ENCODE measurements at regions not wholly inside any gene's neighbourhood (a gene's known extent, or its start where the extent isn't known, plus 50 kb on each side); places are given as distances from the start of the nearest gene placed in this dataset.

GRCh38 chr4:187664011-187664410 lies 331.6 kb upstream of the ZFP42 start:
- no peaks in the 10 kb centered on the region for H3K4me1 ChIP-seq (ENCODE audit: insufficient read depth, low read length)
- no peaks in the 10 kb centered on the region for H4K20me1 ChIP-seq (ENCODE audit: insufficient read depth, low read length)
- H3K9me3 ChIP-seq (ENCODE audit: low read length) = peaks cover 13% of the 10 kb centered on the region; the same call in 1 of the 2 replicates
- in situ Hi-C loops (cut with HindIII; ENCODE audit: extremely low pct_ligation_motif_present, low pct_unique_long_range_greater_than_20kb) (no loop called here), intact Hi-C loops (cut with micrococcal nuclease; ENCODE audit: unreplicated experiment) (no loop called here)
- no peak overlapping the region for H3K27ac ChIP-seq (ENCODE audit: extremely low read length, insufficient read depth, low read length)
- H3K27me3 ChIP-seq (ENCODE audit: control insufficient read depth in 1 of 2, insufficient read depth in 2 of 2, low read length in 2 of 2) = no peaks in the 10 kb centered on the region
- no peak overlapping the region for H3K4me2 ChIP-seq (ENCODE audit: low read depth, low read length)
- no peaks in the 10 kb centered on the region for H3K79me2 ChIP-seq (ENCODE audit: insufficient read depth, low read length)
- WGBS (ENCODE audit: low lambda C conversion rate) = 11% methylated on average over 5 of the region's 5 CpGs
- POLR2A ChIA-PET = no interaction called here
- no peak overlapping the region for H2AFZ ChIP-seq (ENCODE audit: low read length)
- CTCF ChIA-PET (ENCODE audit: low intra/inter-chr PET ratio, low total read pairs) = no interaction called here
- no peak for ATAC-seq
- H3K36me3 ChIP-seq (replicated peaks in 1 of 2; ENCODE audit: control insufficient read depth in 1 of 2, insufficient read depth in 2 of 2, low read length in 2 of 2) = no peaks in the 10 kb centered on the region
- TF ChIP-seq ZBTB33 (CRISPR knock-in tag; IDR thresholded peaks at IDR 0.05) = no peak
- no peak for TF ChIP-seq SALL2 (CRISPR knock-in tag; IDR thresholded peaks at IDR 0.05)
- TF ChIP-seq HBP1 (CRISPR knock-in tag; IDR thresholded peaks at IDR 0.05; ENCODE audit: low read depth) = no peak
- TF ChIP-seq SMAD1 (CRISPR knock-in tag; IDR thresholded peaks at IDR 0.05; ENCODE audit: borderline replicate concordance, low read depth) = no peak
- no peak for TF ChIP-seq ZNF280B (CRISPR knock-in tag; IDR thresholded peaks at IDR 0.05; ENCODE audit: borderline replicate concordance)
- TF ChIP-seq ZFP90 (CRISPR knock-in tag; IDR thresholded peaks at IDR 0.05; ENCODE audit: borderline replicate concordance) = no peak
- no peak for TF ChIP-seq ZNF781 (CRISPR knock-in tag; IDR thresholded peaks at IDR 0.05; ENCODE audit: borderline replicate concordance, not compliant biosample characterization)
- TF ChIP-seq ZNF713 (CRISPR knock-in tag; IDR thresholded peaks at IDR 0.05) = no peak
- no peak for TF ChIP-seq FOXO1 (CRISPR knock-in tag; IDR thresholded peaks at IDR 0.05)
- TF ChIP-seq HOXD1 (CRISPR knock-in tag; IDR thresholded peaks at IDR 0.05) = no peak
- TF ChIP-seq GPBP1L1 (CRISPR knock-in tag; IDR thresholded peaks at IDR 0.05) = no peak
- no TSS peak for BruUV-seq (replicated peaks)
- no peak for FAIRE-seq
- DNase-seq (ENCODE audit: low spot score) = no peak
- H3K9ac ChIP-seq (ENCODE audit: insufficient read depth, low read depth, low read length) = no peak overlapping the region
- no peak overlapping the region for H3K4me3 ChIP-seq (replicated peaks in 1 of 3; ENCODE audit: insufficient read depth in 1 of 3, low read depth in 2 of 3, low read length in 3 of 3)
